OCI-LY3 (cell line): ENCODE measurements at regions not wholly inside any gene's neighbourhood (a gene's known extent, or its start where the extent isn't known, plus 50 kb on each side); places are given as distances from the start of the nearest gene placed in this dataset.
"Not testable (repeated sequence)": the region's sequence is repeated elsewhere in the genome, so short reads cannot be mapped to it uniquely, and the experiment has no call there.

Experiments
- H2AFZ ChIP-seq: fragments of 200-600, 300-600 bp; shearing (Covaris generic); 2 replicates; pipeline ENCODE4 v1.6.0; 2014; ENCODE audit warnings: antibody characterized with exemption, low read depth, low read length
- H3K27ac ChIP-seq: fragments of 200-600, 300-600 bp; sonication (generic); 2 replicates; pipeline ENCODE4 v1.5.1; 2014; ENCODE audit warnings: mild to moderate bottlenecking, low read length, moderate library complexity, mixed read lengths
- H3K27me3 ChIP-seq: fragments of 200-600, 300-600 bp; sonication (generic); 2 replicates; pipeline ENCODE4 v1.6.1; 2014; ENCODE audit warnings: low read depth, low read length, mixed read lengths
- H3K36me3 ChIP-seq: fragments of 200-600, 300-600 bp; sonication (generic); replicated peaks from 2 replicates; pipeline ENCODE3; 2014; ENCODE audit warnings: low read depth, low read length, mixed read lengths
- H3K4me1 ChIP-seq: fragments of 300-600, 200-600 bp; sonication (generic); 2 replicates; pipeline ENCODE4 v1.6.1; 2014; ENCODE audit warnings: low read length, mixed read lengths
- H3K4me2 ChIP-seq: fragments of 200-600, 300-600 bp; sonication (generic); 2 replicates; pipeline ENCODE4 v1.6.1; 2014; ENCODE audit warnings: low read length, mixed read lengths
- H3K4me3 ChIP-seq: fragments of 300-600, 200-600 bp; sonication (generic); 2 replicates; pipeline ENCODE4 v1.5.1; 2014; ENCODE audit warnings: antibody characterized with exemption, mild to moderate bottlenecking, low read length, moderate library complexity
- H3K79me2 ChIP-seq: fragments of 300-600, 200-600 bp; shearing (Covaris generic); 2 replicates; pipeline ENCODE4 v1.6.1; 2014; ENCODE audit warnings: mild to moderate bottlenecking, low read length, mixed read lengths
- H3K9ac ChIP-seq: fragments of 300-600, 200-600 bp; shearing (Covaris generic); 2 replicates; pipeline ENCODE4 v1.6.0; 2014; ENCODE audit warnings: mild to moderate bottlenecking, low read length, moderate library complexity
- H3K9me3 ChIP-seq: fragments of 200-600, 300-600 bp; shearing (Covaris generic); 2 replicates; pipeline ENCODE4 v1.6.1; 2014; ENCODE audit warnings: low read length, mixed read lengths; ENCODE audit not compliant: insufficient read depth
- H4K20me1 ChIP-seq: fragments of 200-600, 300-600 bp; sonication (generic); 2 replicates; pipeline ENCODE4 v1.6.1; 2016; ENCODE audit warnings: low read length, mixed read lengths; ENCODE audit not compliant: insufficient read depth
- EZH2phosphoT487 ChIP-seq: fragments of 200-600 bp; shearing (Covaris generic); IDR thresholded peaks from 2 replicates; pipeline ENCODE4 v1.6.1; 2018; ENCODE audit warnings: antibody characterized with exemption, mixed run types, low read depth
- TF ChIP-seq, protein P1 (sequence below): fragments of 200-600, 300-600 bp; sonication (generic); IDR thresholded peaks from 2 replicates; pipeline ENCODE4 v1.5.1; 2014; ENCODE audit warnings: antibody characterized with exemption, low read length, low read depth

DNA sequence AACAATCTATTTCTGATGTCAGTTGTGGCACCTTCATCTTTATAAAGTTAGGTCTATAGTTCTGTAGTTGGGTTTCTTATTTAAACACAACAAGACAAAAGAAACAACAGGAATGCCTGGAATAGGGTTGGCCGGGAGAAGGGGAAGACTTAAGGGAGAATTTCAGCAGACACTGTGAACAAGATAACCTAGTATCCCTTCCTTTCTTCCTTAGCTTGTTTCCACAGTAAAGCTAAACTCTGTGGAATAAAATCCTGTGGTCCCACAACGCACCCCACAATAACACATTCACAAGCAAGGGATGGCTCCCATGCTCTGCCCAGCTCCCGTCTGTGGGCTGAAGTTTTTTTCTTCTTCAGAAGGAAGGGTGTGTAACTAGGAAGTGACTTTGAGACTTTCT lies 124.9 kb upstream of the SMARCA2 start:
- Histone ChIP-seq H3K4me3 (no peak overlapping the region), H2AFZ (peak overlapping the region; percentile 3; the same call in 1 of the 2 replicates), H3K4me1 (peaks cover 10% of the 10 kb centered on the region; the same call in 1 of the 2 replicates), H3K4me2 (no peak overlapping the region), H3K27ac (no peak overlapping the region), H3K9me3 (no peaks in the 10 kb centered on the region), H3K27me3 (no peaks in the 10 kb centered on the region), H3K79me2 (no peaks in the 10 kb centered on the region), H3K9ac (no peak overlapping the region), H4K20me1 (no peaks in the 10 kb centered on the region), H3K36me3 (peaks cover 7% of the 10 kb centered on the region)
- TF ChIP-seq, protein P1, sequence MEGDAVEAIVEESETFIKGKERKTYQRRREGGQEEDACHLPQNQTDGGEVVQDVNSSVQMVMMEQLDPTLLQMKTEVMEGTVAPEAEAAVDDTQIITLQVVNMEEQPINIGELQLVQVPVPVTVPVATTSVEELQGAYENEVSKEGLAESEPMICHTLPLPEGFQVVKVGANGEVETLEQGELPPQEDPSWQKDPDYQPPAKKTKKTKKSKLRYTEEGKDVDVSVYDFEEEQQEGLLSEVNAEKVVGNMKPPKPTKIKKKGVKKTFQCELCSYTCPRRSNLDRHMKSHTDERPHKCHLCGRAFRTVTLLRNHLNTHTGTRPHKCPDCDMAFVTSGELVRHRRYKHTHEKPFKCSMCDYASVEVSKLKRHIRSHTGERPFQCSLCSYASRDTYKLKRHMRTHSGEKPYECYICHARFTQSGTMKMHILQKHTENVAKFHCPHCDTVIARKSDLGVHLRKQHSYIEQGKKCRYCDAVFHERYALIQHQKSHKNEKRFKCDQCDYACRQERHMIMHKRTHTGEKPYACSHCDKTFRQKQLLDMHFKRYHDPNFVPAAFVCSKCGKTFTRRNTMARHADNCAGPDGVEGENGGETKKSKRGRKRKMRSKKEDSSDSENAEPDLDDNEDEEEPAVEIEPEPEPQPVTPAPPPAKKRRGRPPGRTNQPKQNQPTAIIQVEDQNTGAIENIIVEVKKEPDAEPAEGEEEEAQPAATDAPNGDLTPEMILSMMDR, result no peak

DNA sequence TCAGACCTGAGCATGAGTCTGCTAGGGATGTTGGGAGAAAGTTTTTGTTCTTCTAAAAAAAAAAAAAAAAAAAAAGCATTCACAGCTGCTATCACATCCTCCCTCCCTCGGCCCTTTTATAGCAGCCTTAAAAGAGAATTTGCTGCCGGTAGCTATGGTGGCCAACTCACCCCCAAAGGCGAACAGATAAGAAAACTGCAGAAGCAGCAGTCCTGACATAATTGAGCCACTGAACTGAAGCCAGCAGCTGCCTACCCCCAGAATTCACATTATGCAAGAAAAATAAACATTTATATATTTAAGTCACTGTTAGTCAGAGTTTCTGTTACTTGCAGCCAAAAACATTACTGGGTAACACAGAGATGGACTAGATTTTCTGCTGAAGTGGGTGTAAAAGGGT lies 124.3 kb upstream of the SMARCA2 start:
- Histone ChIP-seq H2AFZ (no peak overlapping the region), H3K9ac (no peak overlapping the region), H3K79me2 (no peaks in the 10 kb centered on the region), H3K4me1 (peaks cover 10% of the 10 kb centered on the region; the same call in 1 of the 2 replicates), H3K27me3 (no peaks in the 10 kb centered on the region), H3K9me3 (no peaks in the 10 kb centered on the region), H3K27ac (no peak overlapping the region), H3K36me3 (peaks cover 7% of the 10 kb centered on the region), H3K4me3 (no peak overlapping the region), H4K20me1 (no peaks in the 10 kb centered on the region), H3K4me2 (no peak overlapping the region)
- TF ChIP-seq, protein P1, result no peak
- no peak for TF ChIP-seq EZH2phosphoT487

DNA sequence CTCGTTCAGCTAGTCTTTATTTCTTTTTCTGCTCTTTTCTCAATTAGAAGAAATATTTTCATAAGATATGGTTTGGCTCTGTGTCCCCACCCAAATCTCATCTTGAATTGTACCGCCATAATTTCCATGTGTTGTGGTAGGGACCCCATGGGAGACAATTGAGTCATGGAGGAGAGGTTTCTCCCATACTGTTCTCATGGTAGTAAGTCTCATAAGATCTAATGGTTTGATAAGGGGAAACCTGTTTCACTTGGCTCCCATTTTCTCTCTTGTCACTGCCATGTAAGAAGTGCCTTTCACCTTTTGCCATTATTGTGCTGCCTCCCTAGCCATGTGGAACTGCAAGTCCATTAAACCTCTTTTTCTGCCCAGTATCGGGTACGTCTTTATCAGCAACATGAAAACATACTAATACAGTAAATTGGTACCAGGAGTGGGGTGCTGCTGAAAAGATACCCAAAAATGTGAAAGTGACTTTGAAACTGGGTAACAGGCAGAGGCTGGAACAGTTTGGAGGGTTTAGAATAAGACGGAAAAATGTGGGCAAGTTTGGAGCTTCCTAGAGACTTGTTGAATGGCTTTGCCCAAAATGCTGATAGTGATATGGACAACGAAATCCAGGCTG lies 112.0 kb upstream of the SMARCA2 start:
- not testable (repeated sequence) for H3K4me1 ChIP-seq, H3K9ac ChIP-seq, H3K27ac ChIP-seq, H3K79me2 ChIP-seq, H3K27me3 ChIP-seq, H4K20me1 ChIP-seq, H3K4me3 ChIP-seq, H2AFZ ChIP-seq, H3K4me2 ChIP-seq
- Histone ChIP-seq H3K9me3 (peaks cover 28% of the 10 kb centered on the region), H3K36me3 (peaks cover 34% of the 10 kb centered on the region)

DNA sequence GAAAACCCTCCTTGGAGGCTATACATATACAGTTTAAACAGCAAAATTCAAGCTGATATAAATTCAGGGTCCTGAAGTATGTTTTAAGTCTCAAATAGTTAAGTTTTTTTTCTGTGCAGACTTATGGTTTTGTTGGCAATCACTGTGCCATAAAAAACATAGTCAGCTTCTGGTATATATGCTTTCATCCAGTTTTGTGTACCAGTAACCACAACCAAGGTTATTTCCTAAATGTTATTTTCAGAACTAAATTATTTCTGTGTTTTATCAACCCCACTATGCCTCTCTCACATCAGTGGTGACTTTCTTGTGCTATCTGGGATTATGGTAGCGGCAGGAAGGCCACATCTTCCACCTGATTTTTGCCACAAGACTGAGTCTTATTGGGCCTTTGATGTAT lies 107.7 kb upstream of the SMARCA2 start:
- Histone ChIP-seq H3K27ac (0 out of 2 replicates have a peak overlapping the region, but pooled peaks have one; percentile 10), H3K36me3 (peaks cover 55% of the 10 kb centered on the region), H3K9me3 (peaks cover 14% of the 10 kb centered on the region), H4K20me1 (no peaks in the 10 kb centered on the region), H3K4me2 (no peak overlapping the region), H3K4me1 (peaks cover 27% of the 10 kb centered on the region), H2AFZ (no peak overlapping the region), H3K9ac (no peak overlapping the region), H3K79me2 (no peaks in the 10 kb centered on the region), H3K4me3 (no peak overlapping the region), H3K27me3 (no peaks in the 10 kb centered on the region)
- TF ChIP-seq EZH2phosphoT487, result no peak
- TF ChIP-seq, protein P1, result no peak
